Duodenal mucosa (tissue), 2 donors: ENCODE measurements at regions not wholly inside any gene's neighbourhood (a gene's known extent, or its start where the extent isn't known, plus 50 kb on each side); places are given as distances from the start of the nearest gene placed in this dataset.
"Not testable (repeated sequence)": the region's sequence is repeated elsewhere in the genome, so short reads cannot be mapped to it uniquely, and the experiment has no call there.

Experiments
- H3K27ac ChIP-seq: one replicate; pipeline ENCODE4 v1.7.0; 2013; ENCODE audit warnings: low read depth, low read length
- H3K27me3 ChIP-seq, 2 donors: one replicate each; pipeline ENCODE4 v1.7.0; 2013; ENCODE audit warnings: low read length in 2 of 2, control low read depth in 1 of 2; ENCODE audit not compliant: insufficient read depth in 2 of 2, control insufficient read depth in 1 of 2
- H3K36me3 ChIP-seq, 2 donors: one replicate each; pipeline ENCODE4 v1.7.0; 2013; ENCODE audit warnings: low read length in 2 of 2, control low read depth in 1 of 2; ENCODE audit not compliant: insufficient read depth in 2 of 2, control insufficient read depth in 1 of 2
- H3K4me1 ChIP-seq, 2 donors: one replicate each; pipeline ENCODE4 v1.7.0; 2013; ENCODE audit warnings: low read length in 2 of 2, control low read depth in 1 of 2; ENCODE audit not compliant: insufficient read depth in 2 of 2, control insufficient read depth in 1 of 2
- H3K4me3 ChIP-seq, 2 donors: one replicate each; pipeline ENCODE4 v1.7.0; 2013; ENCODE audit warnings: low read length in 2 of 2, low read depth in 1 of 2
- H3K9ac ChIP-seq, 2 donors: one replicate each; pipeline ENCODE4 v1.7.0; 2013; ENCODE audit warnings: low read length in 2 of 2, low read depth in 1 of 2
- H3K9me3 ChIP-seq, 2 donors: one replicate each; pipeline ENCODE4 v1.7.0; 2013; ENCODE audit warnings: low read length in 2 of 2, control low read depth in 1 of 2; ENCODE audit not compliant: control insufficient read depth in 1 of 2

- no peaks in the 10 kb centered on the region for H3K27me3 ChIP-seq
- peaks cover 8 to 13% of the 10 kb centered on the region in 2 donors for H3K9me3 ChIP-seq
- H3K36me3 ChIP-seq: no peaks in the 10 kb centered on the region
- no peaks in the 10 kb centered on the region for H3K4me1 ChIP-seq
- no peak overlapping the region for H3K27ac ChIP-seq
- H3K4me3 ChIP-seq: no peak overlapping the region
- no peak overlapping the region for H3K9ac ChIP-seq
Observed at GRCh38 chr6:48985025-48985424, 478.0 kb downstream of the MMUT start.

GRCh38 chr6:48983968-48984367 is 479.1 kb downstream of the MMUT start:
- H3K9me3 ChIP-seq, H3K4me3 ChIP-seq: not testable (repeated sequence)

GRCh38 chr6:48983377-48983776 is 479.7 kb downstream of the MMUT start:
- no peak overlapping the region for H3K9ac ChIP-seq
- H3K9me3 ChIP-seq: peaks cover 2 to 6% of the 10 kb centered on the region in 2 donors
- H3K4me1 ChIP-seq: no peaks in the 10 kb centered on the region
- no peaks in the 10 kb centered on the region for H3K36me3 ChIP-seq
- no peak overlapping the region for H3K4me3 ChIP-seq
- H3K27ac ChIP-seq: no peak overlapping the region
- no peaks in the 10 kb centered on the region for H3K27me3 ChIP-seq

More at GRCh38 chr6:48983968-48984367, 479.1 kb downstream of the MMUT start:
- not testable (repeated sequence) for H3K27me3 ChIP-seq, H3K36me3 ChIP-seq, H3K27ac ChIP-seq, H3K9ac ChIP-seq, H3K4me1 ChIP-seq

GRCh38 chr6:48979806-48980205 is 483.2 kb downstream of the MMUT start:
- Histone ChIP-seq H3K9me3 (no peaks in the 10 kb centered on the region), H3K27me3 (no peaks in the 10 kb centered on the region), H3K36me3 (no peaks in the 10 kb centered on the region), H3K27ac (no peak overlapping the region), H3K4me3 (no peak overlapping the region), H3K4me1 (no peaks in the 10 kb centered on the region), H3K9ac (no peak overlapping the region)

DNA sequence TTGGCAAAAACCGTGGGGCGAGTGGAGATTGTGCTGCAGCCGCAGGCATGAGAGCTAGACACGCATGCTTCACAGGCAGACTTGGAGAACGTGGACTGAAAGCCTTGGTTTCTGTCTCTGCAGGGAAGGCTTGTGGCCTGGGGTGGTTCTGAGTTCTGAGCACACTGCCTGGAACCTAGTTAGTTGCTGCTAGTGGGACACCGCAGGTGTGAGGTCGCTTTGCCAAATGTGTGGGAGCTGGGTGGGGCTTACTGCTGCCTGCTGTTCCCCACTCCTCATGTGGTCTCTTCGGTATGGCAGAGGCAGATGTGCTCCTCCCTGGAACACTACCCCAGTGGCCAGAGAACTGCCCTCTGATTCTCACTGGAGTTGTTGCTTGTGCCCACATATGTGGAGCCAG is 484.0 kb downstream of the MMUT start:
- no peaks in the 10 kb centered on the region for H3K27me3 ChIP-seq
- no peaks in the 10 kb centered on the region for H3K36me3 ChIP-seq
- H3K9me3 ChIP-seq: no peaks in the 10 kb centered on the region
- no peak overlapping the region for H3K4me3 ChIP-seq
- H3K4me1 ChIP-seq: no peaks in the 10 kb centered on the region
- no peak overlapping the region for H3K9ac ChIP-seq
- H3K27ac ChIP-seq: no peak overlapping the region

- Histone ChIP-seq H3K4me3 (no peak overlapping the region), H3K27ac (no peak overlapping the region), H3K9ac (no peak overlapping the region), H3K27me3 (no peaks in the 10 kb centered on the region), H3K36me3 (no peaks in the 10 kb centered on the region), H3K9me3 (no peaks in the 10 kb centered on the region), H3K4me1 (no peaks in the 10 kb centered on the region)
Observed at GRCh38 chr6:48978016-48978415, 485.0 kb downstream of the MMUT start.

DNA sequence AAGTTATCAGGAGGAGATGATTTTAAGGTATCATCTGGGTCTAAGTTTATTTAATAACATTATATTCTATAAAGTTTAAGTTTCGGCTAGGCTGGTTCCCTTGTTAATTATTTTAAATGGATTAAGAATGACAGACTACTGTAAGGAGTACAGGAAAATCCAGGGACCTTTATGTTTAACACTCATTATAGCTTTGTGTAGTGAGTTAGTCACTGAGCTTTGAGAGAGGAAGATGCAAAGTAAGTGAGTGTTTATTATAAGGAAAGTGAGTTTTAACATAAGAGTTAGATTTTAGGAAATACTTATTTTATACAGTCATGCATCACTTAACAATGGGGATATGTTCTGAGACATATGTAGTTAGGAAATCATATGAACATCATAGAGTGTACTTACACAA is 485.5 kb downstream of the MMUT start:
- Histone ChIP-seq H3K36me3 (no peaks in the 10 kb centered on the region), H3K27ac (no peak overlapping the region), H3K9ac (no peak overlapping the region), H3K4me1 (no peaks in the 10 kb centered on the region), H3K4me3 (no peak overlapping the region), H3K27me3 (no peaks in the 10 kb centered on the region), H3K9me3 (no peaks in the 10 kb centered on the region)

- Histone ChIP-seq H3K4me1 (no peaks in the 10 kb centered on the region), H3K9me3 (no peaks in the 10 kb centered on the region)
Observed at GRCh38 chr6:48973491-48973890, 489.6 kb downstream of the MMUT start.

DNA sequence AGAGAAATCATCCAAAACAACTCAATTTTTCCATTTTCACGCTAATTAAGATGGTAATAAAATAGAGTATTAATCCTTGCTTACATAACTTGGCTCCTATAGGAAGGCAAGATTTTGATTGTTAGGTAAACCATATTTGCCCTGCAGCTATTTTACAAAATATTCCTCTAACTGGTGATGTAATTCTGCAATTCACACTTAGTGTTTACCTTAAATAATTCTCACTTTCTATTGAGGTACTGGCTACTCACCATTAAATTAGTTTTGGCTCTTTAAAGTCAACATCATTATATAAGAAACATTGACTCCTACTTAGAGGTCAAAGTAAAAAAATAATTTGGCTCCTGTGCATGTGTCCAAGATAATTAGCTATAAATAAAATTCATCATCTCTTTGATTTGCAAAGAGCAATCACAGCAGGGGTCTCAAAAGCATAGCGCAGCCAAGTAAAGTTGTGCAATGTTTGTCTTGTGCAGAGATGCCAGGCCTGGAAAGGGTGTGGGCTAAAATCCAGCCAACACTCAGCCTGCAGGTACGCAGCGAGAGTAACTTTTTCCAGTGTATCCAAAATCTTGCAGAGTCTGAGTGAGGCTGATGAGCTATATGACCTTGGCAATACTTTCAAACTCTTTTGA is 501.2 kb downstream of the MMUT start:
- Histone ChIP-seq H3K4me3 (no peak overlapping the region), H3K9ac (no peak overlapping the region), H3K27me3 (no peaks in the 10 kb centered on the region)

More at GRCh38 chr6:48973491-48973890, 489.6 kb downstream of the MMUT start:
- H3K27ac ChIP-seq: no peak overlapping the region
- H3K9ac ChIP-seq: no peak overlapping the region
- H3K36me3 ChIP-seq: no peaks in the 10 kb centered on the region
- no peak overlapping the region for H3K4me3 ChIP-seq
- H3K27me3 ChIP-seq: no peaks in the 10 kb centered on the region

GRCh38 chr6:48959251-48960060 is 503.6 kb downstream of the MMUT start:
- Histone ChIP-seq H3K27me3 (no peaks in the 10 kb centered on the region), H3K9ac (no peak overlapping the region), H3K9me3 (peaks cover 2 to 5% of the 10 kb centered on the region in 2 donors), H3K36me3 (no peaks in the 10 kb centered on the region), H3K4me3 (no peak overlapping the region), H3K27ac (no peak overlapping the region), H3K4me1 (no peaks in the 10 kb centered on the region)

More for the DNA sequence above, 501.2 kb downstream of the MMUT start:
- Histone ChIP-seq H3K27ac (no peak overlapping the region), H3K4me1 (no peaks in the 10 kb centered on the region), H3K36me3 (no peaks in the 10 kb centered on the region), H3K9me3 (peaks cover 4 to 5% of the 10 kb centered on the region in 2 donors)
